GM12864 (cell line): ENCODE measurements at regions not wholly inside any gene's neighbourhood (a gene's known extent, or its start where the extent isn't known, plus 50 kb on each side); places are given as distances from the start of the nearest gene placed in this dataset.
"Not testable (repeated sequence)": the region's sequence is repeated elsewhere in the genome, so short reads cannot be mapped to it uniquely, and the experiment has no call there.

Experiments used
- DNase-seq: peaks from one replicate; pipeline ENCODE4 v3.0.0-alpha.2; 2011; ENCODE audit warnings: low read depth
- H3K4me3 ChIP-seq: 2 replicates; pipeline ENCODE4 v1.5.1; 2011; ENCODE audit warnings: mild to moderate bottlenecking, low read depth, low read length, control low read depth
- TF ChIP-seq, protein P1 (sequence below): IDR thresholded peaks from 2 replicates; pipeline ENCODE4 v1.5.1; 2011; ENCODE audit warnings: low read depth, mild to moderate bottlenecking, moderate library complexity, low read length, control low read depth, inconsistent platforms; ENCODE audit errors: missing control alignments

DNA sequence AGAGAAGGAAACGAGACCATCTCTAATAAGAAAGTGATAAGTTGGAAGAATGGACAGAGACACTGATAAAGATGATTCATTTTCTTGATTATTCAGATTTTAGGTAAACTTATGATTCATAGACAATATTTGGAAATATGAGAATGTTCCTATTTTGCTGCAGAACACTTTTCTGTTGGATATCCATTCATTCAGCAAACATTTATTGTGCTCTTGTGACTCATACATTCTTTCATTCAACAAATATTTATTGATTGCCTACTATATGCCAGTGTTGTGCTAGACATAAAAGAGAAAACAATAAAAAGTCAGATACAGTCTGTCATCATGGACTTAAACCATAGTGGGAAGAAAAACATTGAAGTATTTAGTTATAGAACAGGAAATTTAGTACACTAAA is 1232.0 kb downstream of the STIM2 start:
- no peak overlapping the region for H3K4me3 ChIP-seq
- TF ChIP-seq, protein P1, sequence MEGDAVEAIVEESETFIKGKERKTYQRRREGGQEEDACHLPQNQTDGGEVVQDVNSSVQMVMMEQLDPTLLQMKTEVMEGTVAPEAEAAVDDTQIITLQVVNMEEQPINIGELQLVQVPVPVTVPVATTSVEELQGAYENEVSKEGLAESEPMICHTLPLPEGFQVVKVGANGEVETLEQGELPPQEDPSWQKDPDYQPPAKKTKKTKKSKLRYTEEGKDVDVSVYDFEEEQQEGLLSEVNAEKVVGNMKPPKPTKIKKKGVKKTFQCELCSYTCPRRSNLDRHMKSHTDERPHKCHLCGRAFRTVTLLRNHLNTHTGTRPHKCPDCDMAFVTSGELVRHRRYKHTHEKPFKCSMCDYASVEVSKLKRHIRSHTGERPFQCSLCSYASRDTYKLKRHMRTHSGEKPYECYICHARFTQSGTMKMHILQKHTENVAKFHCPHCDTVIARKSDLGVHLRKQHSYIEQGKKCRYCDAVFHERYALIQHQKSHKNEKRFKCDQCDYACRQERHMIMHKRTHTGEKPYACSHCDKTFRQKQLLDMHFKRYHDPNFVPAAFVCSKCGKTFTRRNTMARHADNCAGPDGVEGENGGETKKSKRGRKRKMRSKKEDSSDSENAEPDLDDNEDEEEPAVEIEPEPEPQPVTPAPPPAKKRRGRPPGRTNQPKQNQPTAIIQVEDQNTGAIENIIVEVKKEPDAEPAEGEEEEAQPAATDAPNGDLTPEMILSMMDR = no peak
- no peak for DNase-seq

DNA sequence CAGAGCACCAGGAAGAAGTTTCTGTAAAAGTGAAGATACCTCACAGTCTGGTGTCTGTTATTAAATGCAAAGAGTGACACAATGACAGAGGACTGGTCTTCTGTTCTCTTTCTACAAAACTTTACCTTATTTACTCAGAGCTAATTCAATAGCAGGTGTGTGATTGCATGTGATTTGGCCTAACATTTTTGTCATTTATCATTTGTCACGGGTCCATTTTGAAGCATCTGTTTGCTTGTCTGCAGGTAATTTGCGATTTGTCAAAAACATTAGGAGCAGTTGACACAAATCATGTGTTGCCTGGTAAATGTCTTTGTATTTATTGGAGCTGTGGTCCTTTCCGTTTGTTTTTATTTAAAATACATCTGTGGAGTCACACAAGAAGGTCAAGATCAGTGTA is 1232.4 kb downstream of the STIM2 start:
- no peak for DNase-seq
- TF ChIP-seq, protein P1 = no peak
- H3K4me3 ChIP-seq = no peak overlapping the region

DNA sequence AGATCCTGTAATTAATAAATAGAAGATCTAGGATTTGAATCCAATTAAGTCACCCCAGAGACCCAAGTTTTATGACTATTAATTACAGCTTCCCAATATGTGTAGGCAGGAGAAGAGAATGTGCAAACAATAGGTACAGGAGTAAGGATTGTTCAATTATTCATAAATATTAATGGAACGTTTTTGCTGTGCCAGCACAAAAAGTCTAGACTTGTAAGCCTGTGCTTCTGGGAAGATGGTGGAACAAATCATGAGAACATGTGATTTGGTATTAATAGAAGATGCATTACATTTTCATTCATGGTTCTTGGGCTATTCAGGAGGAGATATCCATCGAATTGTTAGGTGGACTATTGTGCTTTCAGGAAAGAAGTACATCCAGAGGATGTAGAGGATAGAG is 1240.9 kb downstream of the STIM2 start:
- H3K4me3 ChIP-seq = no peak overlapping the region
- DNase-seq = no peak
- TF ChIP-seq, protein P1 = no peak

DNA sequence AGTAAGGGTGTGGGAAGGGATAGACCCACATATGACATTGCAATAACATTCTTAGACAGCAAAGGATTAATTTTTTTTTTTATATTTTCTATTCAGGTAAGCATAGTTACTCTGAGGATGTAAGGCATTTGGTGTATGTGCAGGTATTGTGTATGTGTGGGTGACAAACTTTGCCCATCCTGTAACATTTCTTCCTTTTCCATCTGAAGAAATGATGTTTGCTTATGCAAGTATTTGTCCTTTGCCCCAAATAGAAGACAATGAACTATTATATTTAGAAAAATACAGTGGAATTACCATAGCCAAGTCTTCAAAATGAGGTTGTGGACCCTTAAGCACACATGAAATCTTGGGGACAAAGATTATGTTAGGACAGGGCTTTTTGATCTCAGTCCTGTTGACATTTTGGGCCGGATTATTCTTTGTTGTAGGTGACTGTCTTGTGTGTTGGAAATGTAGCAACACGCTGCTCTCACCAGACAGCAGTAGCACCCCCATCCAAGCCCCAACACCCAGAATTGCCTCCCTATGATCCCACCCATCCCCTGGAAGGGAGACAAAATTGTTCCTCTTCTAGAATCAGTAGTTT is 1244.7 kb downstream of the STIM2 start:
- TF ChIP-seq, protein P1 = no peak
- H3K4me3 ChIP-seq = no peak overlapping the region
- no peak for DNase-seq

DNA sequence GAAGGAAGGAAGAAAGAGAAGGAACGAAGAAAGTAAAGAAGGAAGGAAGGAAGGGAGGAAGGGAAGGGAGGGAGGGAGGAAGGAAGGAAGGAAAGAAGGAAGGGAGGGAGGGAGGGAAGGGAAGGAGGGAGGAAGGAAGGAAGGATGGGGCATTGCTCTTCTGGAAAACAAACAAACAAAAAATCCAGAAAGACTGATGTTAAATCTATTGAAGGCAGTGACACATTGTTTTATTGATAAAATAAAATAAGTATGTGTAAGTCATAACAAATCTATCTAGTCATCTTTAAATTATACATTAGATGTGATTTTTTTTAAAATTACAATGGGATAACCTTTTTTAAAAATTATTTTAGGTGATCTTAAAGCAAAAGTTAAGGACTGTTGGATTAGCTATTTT is 1245.5 kb downstream of the STIM2 start:
- H3K4me3 ChIP-seq = no peak overlapping the region
- no peak for DNase-seq
- TF ChIP-seq, protein P1 = no peak

DNA sequence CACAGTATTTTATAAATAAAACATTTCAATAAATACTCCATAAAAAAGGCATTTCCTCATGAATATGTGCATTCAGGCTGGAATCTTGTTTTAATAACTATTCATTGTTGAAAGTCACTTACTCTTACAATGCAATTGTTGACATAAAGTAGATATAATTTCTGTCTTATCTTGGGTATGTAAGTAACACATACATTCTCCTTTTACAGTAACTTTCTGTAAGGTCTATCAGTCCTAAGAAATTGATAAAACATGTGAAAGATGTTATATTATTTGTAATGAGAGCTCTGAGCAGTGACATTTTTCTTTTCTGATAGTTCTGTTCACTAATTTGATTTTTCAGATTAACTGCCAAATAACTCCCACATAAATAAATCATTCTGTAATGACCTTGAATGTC is 1249.2 kb downstream of the STIM2 start:
- DNase-seq = no peak
- TF ChIP-seq, protein P1 = no peak

DNA sequence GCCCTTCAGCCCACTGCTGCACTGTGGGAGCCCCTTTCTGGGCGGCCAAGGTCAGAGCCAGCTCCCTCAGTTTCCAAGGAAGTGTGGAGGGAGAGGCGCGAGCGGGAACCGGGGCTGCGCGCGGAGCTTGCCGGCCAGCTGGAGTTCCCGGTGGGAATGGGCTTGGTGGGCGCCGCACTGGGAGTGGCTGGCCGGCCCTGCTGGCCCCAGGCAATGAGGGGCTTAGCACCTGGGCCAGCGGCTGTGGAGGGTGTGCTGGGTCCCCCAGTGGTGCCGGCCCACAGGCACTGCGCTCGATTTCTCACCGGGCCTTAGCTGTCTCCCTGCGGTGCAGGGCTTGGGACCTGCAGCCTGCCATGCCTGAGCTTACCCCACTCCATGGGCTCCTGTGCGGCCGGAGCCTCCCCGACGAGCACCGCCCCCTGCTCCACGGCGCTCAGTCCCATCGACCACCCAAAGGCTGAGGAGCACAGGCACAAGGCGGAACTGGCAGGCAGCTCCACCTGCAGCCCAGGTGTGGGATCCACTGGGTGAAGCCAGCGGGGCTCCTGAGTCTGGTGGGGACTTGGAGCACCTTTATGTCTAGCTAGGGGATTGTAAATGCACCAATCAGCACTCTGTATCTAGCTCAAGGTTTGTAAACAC is 1252.2 kb downstream of the STIM2 start:
- not testable (repeated sequence) for DNase-seq, H3K4me3 ChIP-seq

More for the DNA sequence above, 1249.2 kb downstream of the STIM2 start:
- H3K4me3 ChIP-seq = no peak overlapping the region

DNA sequence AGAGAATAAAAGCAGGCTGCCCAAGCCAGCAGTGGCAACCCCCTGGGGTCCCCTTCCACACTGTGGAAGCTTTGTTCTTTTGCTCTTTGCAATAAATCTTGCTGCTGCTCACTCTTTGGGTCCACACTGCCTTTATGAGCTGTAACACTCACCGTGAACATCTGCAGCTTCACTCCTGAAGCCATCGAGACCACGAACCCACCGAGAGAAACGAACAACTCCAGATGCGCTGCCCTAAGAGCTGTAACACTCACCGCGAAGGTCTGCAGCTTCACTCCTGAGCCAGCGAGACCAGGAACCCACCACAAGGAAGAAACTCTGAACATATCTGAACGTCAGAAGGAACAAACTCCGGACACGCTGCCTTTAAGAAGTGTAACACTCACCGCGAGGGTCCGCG is 1252.9 kb downstream of the STIM2 start:
- not testable (repeated sequence) for H3K4me3 ChIP-seq, DNase-seq

DNA sequence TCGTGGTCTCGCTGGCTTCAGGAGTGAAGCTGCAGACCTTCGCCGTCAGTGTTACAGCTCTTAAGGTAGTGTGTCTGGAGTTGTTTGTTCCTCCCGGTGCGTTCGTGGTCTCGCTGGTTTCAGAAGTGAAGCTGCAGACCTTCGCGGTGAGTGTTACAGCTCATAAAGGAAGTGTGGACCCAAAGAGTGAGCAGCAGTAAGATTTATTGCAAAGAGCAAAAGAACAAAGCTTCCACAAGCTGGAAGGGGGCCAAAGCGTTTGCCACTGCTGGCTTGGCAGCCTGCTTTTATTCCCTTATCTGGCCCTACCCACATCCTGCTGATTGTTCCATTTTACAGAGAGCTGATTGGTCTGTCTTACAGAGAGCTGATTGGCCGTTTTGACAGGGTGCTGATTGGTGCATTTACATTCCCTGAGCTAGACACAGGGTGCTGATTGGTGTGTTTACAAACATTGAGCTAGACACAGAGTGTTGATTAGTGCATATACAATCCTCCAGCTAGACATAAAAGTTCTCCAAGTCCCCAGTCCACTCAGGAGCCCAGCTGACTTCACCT is 1256.0 kb downstream of the STIM2 start:
- DNase-seq, H3K4me3 ChIP-seq: not testable (repeated sequence)
